A549 (cell line): ENCODE measurements at regions not wholly inside any gene's neighbourhood (a gene's known extent, or its start where the extent isn't known, plus 50 kb on each side); places are given as distances from the start of the nearest gene placed in this dataset.

Source experiments
- ATAC-seq, 2 experiments: fragments of 200-7000 bp in 1 of 2; fragments of >200 bp in 1 of 2; cut with Nextera tagmentation in 1 of 2; cut with Tn5 transposase in 1 of 2; 3 replicates each; pipeline versions ENCODE4 v1.8.0 to v1.9.1; 2018 to 2020; ENCODE audit warnings: mild to moderate bottlenecking in 1 of 2, moderate library complexity in 1 of 2
- CTCF ChIA-PET: fragments of 300-600 bp; sonication (Branson Sonifier 250); formaldehyde crosslinking; extraction: SDS; loops from one replicate; lab custom pipeline; 2021; ENCODE audit warnings: antibody characterized with exemption, inconsistent platforms; lab: Yijun Ruan, JAX
- POLR2A ChIA-PET: fragments of 350-600 bp; formaldehyde crosslinking; extraction: SDS; loops from one replicate; lab custom pipeline; 2021; ENCODE audit warnings: antibody characterized with exemption, inconsistent platforms; lab: Yijun Ruan, JAX
- DNase-seq, 2 experiments: peaks; one replicate each; pipeline versions ENCODE4 v3.0.0 to v3.0.0-alpha.2; 2011 to 2016; ENCODE audit warnings: low read depth in 1 of 2, low spot score in 1 of 2
- FAIRE-seq: peaks from 2 replicates; lab custom pipeline; 2011; peaks lifted over from hg19 to GRCh38; lab: Jason Lieb, UNC
- H3K27ac ChIP-seq, 2 experiments: fragments of >200 bp; sonication (Bioruptor Twin); formaldehyde crosslinking; 3 replicates each; pipeline ENCODE4 v1.5.1; 2016 to 2017
- H3K4me1 ChIP-seq: fragments of >200 bp; sonication (Bioruptor Twin); formaldehyde crosslinking; 3 replicates; pipeline ENCODE4 v1.6.1; 2016
- H3K4me2 ChIP-seq: fragments of >200 bp; sonication (Bioruptor Twin); formaldehyde crosslinking; 3 replicates; pipeline ENCODE4 v1.6.1; 2016
- H3K4me3 ChIP-seq: fragments of >200 bp; sonication (Bioruptor Twin); formaldehyde crosslinking; 3 replicates; pipeline ENCODE4 v1.5.1; 2016
- H3K9me3 ChIP-seq: fragments of >200 bp; sonication (Bioruptor Twin); formaldehyde crosslinking; 3 replicates; pipeline ENCODE4 v1.6.1; 2016
- BCL3 ChIP-seq: fragments of >200 bp; sonication (Bioruptor Twin); formaldehyde crosslinking; IDR thresholded peaks from 3 replicates; pipeline ENCODE4 v1.6.1; 2016
- CBX2 ChIP-seq: fragments of 200-600 bp; sonication (generic); IDR thresholded peaks from 2 replicates; pipeline ENCODE4 v1.6.1; 2016; ENCODE audit warnings: low read depth, mild to moderate bottlenecking, borderline replicate concordance
- CHD2 ChIP-seq: fragments of 150-350 bp; IDR thresholded peaks from 2 replicates; pipeline ENCODE4 v1.6.1; 2014; ENCODE audit warnings: low read length; ENCODE audit not compliant: partially characterized antibody
- CHD4 ChIP-seq: fragments of 200-600 bp; sonication (generic); IDR thresholded peaks from 2 replicates; pipeline ENCODE4 v1.6.1; 2016; ENCODE audit warnings: antibody characterized with exemption, mild to moderate bottlenecking, borderline replicate concordance
- ELK1 ChIP-seq: fragments of 150-350 bp; IDR thresholded peaks from 2 replicates; pipeline ENCODE4 v1.6.1; 2014; ENCODE audit warnings: low read depth, mild to moderate bottlenecking, low read length
- ESRRA ChIP-seq: fragments of 150-350 bp; IDR thresholded peaks from 2 replicates; pipeline ENCODE4 v1.6.1; 2014; ENCODE audit warnings: mild to moderate bottlenecking, low read length, borderline replicate concordance
- FOSB ChIP-seq: fragments of 250-450 bp; sonication (Bioruptor Pico); IDR thresholded peaks from 2 replicates; pipeline ENCODE4 v1.5.0; 2020; ENCODE audit warnings: mild to moderate bottlenecking, moderate library complexity
- FOSL2 ChIP-seq, 2 experiments: fragments of 450-650 bp in 1 of 2; fragments of >200 bp in 1 of 2; sonication (Bioruptor Twin) in 1 of 2; formaldehyde crosslinking; IDR thresholded peaks; 2 replicates each; pipeline versions ENCODE4 v1.5.0 to v1.6.1; 2016 to 2020; ENCODE audit warnings: mild to moderate bottlenecking in 1 of 2, moderate library complexity in 1 of 2
- FOXS1 ChIP-seq: fragments of 250-450 bp; sonication (Bioruptor Pico); IDR thresholded peaks from 2 replicates; pipeline ENCODE4 v1.5.0; 2020; ENCODE audit warnings: mild to moderate bottlenecking, moderate library complexity
- GATA3 ChIP-seq: IDR thresholded peaks from 2 replicates; pipeline ENCODE4 v1.6.1; 2012; ENCODE audit warnings: borderline replicate concordance
- HES2 ChIP-seq: fragments of >200 bp; sonication (Bioruptor Twin); formaldehyde crosslinking; IDR thresholded peaks from 2 replicates; pipeline ENCODE4 v1.6.1; 2016
- JUN ChIP-seq, 2 experiments: fragments of >200 bp; sonication (Bioruptor Twin); formaldehyde crosslinking; IDR thresholded peaks; 2 replicates in 1 of 2; 3 replicates in 1 of 2; pipeline ENCODE4 v1.6.1; 2016 to 2017
- MAX ChIP-seq: IDR thresholded peaks from 2 replicates; pipeline ENCODE4 v1.6.1; 2012
- MYC ChIP-seq: IDR thresholded peaks from 2 replicates; pipeline ENCODE4 v1.6.1; 2012; ENCODE audit warnings: mild to moderate bottlenecking, inconsistent platforms, low read length, improper control_type of control experiment, borderline replicate concordance
- NPAS2 ChIP-seq: fragments of 250-450 bp; sonication (Bioruptor Pico); IDR thresholded peaks from 2 replicates; pipeline ENCODE4 v1.8.0; 2022; ENCODE audit warnings: mild to moderate bottlenecking, moderate library complexity, borderline replicate concordance
- PBX3 ChIP-seq: IDR thresholded peaks from 2 replicates; pipeline ENCODE4 v1.6.1; 2012
- SMC3 ChIP-seq: fragments of >200 bp; sonication (Bioruptor Twin); formaldehyde crosslinking; IDR thresholded peaks from 3 replicates; pipeline ENCODE4 v1.6.1; 2018; ENCODE audit warnings: inconsistent platforms
- USF2 ChIP-seq: fragments of 450-650 bp; IDR thresholded peaks from 2 replicates; pipeline ENCODE4 v1.6.1; 2014; ENCODE audit warnings: antibody characterized with exemption
- ZC3H11A ChIP-seq: fragments of 450-650 bp; IDR thresholded peaks from 2 replicates; pipeline ENCODE4 v1.6.1; 2014; ENCODE audit warnings: antibody characterized with exemption, mild to moderate bottlenecking
- WGBS: methylation state at CpG from one replicate; pipeline ENCODE4 v1.1.6; 2017; ENCODE audit errors: missing lambda C conversion rate; 5-methylcytosine and 5-hydroxymethylcytosine counted together

- TF ChIP-seq PBX3 = no peak
- TF ChIP-seq CHD2 = no peak
- no peak for TF ChIP-seq SMC3
These were observed 200.2 kb upstream of the DDX18 start (continued) for GRCh38 chr2:117614296-117614695.

GRCh38 chr2:117614823-117615534 lies 199.5 kb upstream of the DDX18 start:
- no peak for FAIRE-seq
- CTCF ChIA-PET = no interaction called here

More at GRCh38 chr2:117614823-117615534, 199.5 kb upstream of the DDX18 start:
- ATAC-seq (no peak), DNase-seq (no peak)
- no peaks in the 10 kb centered on the region for H3K9me3 ChIP-seq
- H3K4me2 ChIP-seq = no peak overlapping the region
- no peaks in the 10 kb centered on the region for H3K4me1 ChIP-seq
- no peak overlapping the region for H3K27ac ChIP-seq
- TF ChIP-seq PBX3 = no peak
- TF ChIP-seq GATA3 = no peak
- no peak for TF ChIP-seq BCL3
- no peak for TF ChIP-seq FOSL2 (IDR thresholded peaks at IDR 0.05)
- TF ChIP-seq FOSL2 (CRISPR knock-in tag; IDR thresholded peaks at IDR 0.05) = no peak
- no peak for TF ChIP-seq NPAS2 (CRISPR knock-in tag)
- TF ChIP-seq HES2 = no peak
- no peak for TF ChIP-seq MAX
- TF ChIP-seq JUN (IDR thresholded peaks at IDR 0.05) = no peak
- no peak for TF ChIP-seq FOXS1
- no peak for TF ChIP-seq CHD4
- no peak for TF ChIP-seq FOSB
- TF ChIP-seq USF2 = no peak
- TF ChIP-seq ESRRA = no peak
- no peak for TF ChIP-seq ELK1
- TF ChIP-seq ZC3H11A = no peak
- no peak for TF ChIP-seq CBX2
- TF ChIP-seq MYC = no peak
- POLR2A ChIA-PET = no interaction called here
- H3K4me3 ChIP-seq = no peak overlapping the region
- WGBS = 13% methylated on average over 1 of the region's 1 CpG
